ENCODE measurements at regions not wholly inside any gene's neighbourhood (a gene's known extent, or its start where the extent isn't known, plus 50 kb on each side); places are given as distances from the start of the nearest gene placed in this dataset.

GRCh38 chr9:103802068-103802467, 292.0 kb upstream of the SMC2 start:
- Mint-ChIP-seq H3K36me3 (no peaks in the 10 kb centered on the region), H3K27me3 (no peaks in the 10 kb centered on the region), H3K4me1 (ENCODE audit: unreplicated experiment) (no peaks in the 10 kb centered on the region), H3K27ac (no peak overlapping the region), H3K4me3 (no peak overlapping the region), H3K9me3 (no peaks in the 10 kb centered on the region)
- no peak for DNase-seq (ENCODE audit: extremely low spot score, unreplicated experiment)
- TF ChIP-seq, protein P1, sequence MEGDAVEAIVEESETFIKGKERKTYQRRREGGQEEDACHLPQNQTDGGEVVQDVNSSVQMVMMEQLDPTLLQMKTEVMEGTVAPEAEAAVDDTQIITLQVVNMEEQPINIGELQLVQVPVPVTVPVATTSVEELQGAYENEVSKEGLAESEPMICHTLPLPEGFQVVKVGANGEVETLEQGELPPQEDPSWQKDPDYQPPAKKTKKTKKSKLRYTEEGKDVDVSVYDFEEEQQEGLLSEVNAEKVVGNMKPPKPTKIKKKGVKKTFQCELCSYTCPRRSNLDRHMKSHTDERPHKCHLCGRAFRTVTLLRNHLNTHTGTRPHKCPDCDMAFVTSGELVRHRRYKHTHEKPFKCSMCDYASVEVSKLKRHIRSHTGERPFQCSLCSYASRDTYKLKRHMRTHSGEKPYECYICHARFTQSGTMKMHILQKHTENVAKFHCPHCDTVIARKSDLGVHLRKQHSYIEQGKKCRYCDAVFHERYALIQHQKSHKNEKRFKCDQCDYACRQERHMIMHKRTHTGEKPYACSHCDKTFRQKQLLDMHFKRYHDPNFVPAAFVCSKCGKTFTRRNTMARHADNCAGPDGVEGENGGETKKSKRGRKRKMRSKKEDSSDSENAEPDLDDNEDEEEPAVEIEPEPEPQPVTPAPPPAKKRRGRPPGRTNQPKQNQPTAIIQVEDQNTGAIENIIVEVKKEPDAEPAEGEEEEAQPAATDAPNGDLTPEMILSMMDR (conservative IDR thresholded peaks at IDR 0.05), result no peak

GRCh38 chr9:103803245-103803644, 290.9 kb upstream of the SMC2 start:
- no peaks in the 10 kb centered on the region for H3K4me1 Mint-ChIP-seq (ENCODE audit: unreplicated experiment)
- TF ChIP-seq, protein P1 (conservative IDR thresholded peaks at IDR 0.05), result no peak
- H3K36me3 Mint-ChIP-seq, result no peaks in the 10 kb centered on the region
- no peak overlapping the region for H3K4me3 Mint-ChIP-seq
- H3K27ac Mint-ChIP-seq, result no peak overlapping the region
- DNase-seq (ENCODE audit: extremely low spot score, unreplicated experiment), result no peak
- H3K27me3 Mint-ChIP-seq, result no peaks in the 10 kb centered on the region
- no peaks in the 10 kb centered on the region for H3K9me3 Mint-ChIP-seq

DNA sequence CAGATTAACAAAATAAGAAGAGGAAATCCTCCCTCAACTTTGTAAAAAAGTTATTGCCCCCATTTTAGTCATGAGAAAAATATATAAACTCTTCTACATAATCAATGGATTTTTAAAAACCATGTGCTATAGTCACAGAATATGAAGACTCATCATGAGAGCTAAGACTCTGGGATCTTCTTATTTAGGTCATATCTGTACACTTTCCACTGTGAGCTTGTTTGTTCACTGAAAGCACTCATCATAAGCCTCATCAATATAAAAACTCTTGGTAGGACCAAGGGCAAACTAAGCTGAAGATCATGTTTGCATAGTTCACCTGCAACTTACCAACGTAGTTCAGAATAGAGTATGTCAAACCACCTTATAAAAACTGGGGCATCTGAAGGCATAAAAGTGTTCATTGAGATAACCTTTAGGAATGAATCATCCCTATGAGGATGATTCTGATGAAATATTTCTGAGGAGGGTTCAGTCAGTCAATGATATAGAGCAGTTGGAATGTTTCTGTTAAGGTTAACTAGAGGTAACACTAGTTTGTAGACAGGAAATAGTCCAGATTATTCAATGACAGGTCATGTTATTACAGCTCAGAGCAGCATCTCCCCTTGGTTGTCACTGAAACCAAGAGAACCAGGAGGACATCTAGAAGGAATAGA, 289.9 kb upstream of the SMC2 start:
- no peak overlapping the region for H3K4me3 Mint-ChIP-seq
- no peaks in the 10 kb centered on the region for H3K36me3 Mint-ChIP-seq
- TF ChIP-seq, protein P1 (conservative IDR thresholded peaks at IDR 0.05), result no peak
- H3K9me3 Mint-ChIP-seq, result no peaks in the 10 kb centered on the region
- peak overlapping the region; percentile 54 for H3K27ac Mint-ChIP-seq
- H3K27me3 Mint-ChIP-seq, result no peaks in the 10 kb centered on the region
- H3K4me1 Mint-ChIP-seq (ENCODE audit: unreplicated experiment), result no peaks in the 10 kb centered on the region
- DNase-seq (ENCODE audit: extremely low spot score, unreplicated experiment), result no peak

DNA sequence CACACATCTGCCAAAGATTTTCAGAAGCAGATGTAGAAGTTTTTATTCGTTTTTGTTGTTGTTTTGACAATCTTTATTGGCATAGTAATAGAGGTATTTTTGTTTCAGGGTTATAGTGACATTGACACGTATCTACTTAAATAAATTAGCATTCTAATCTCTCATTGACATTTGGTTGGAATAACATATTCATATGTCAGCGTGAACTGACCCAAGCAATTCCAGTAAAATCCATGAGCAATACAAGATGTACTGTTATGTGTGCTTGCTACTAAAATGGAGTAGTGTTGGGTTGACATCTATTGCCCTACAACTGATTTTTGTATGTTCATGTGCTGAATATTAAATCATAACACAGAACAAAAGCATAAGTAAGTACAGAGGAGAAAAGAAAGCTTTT, 284.4 kb upstream of the SMC2 start:
- no peaks in the 10 kb centered on the region for H3K27me3 Mint-ChIP-seq

DNA sequence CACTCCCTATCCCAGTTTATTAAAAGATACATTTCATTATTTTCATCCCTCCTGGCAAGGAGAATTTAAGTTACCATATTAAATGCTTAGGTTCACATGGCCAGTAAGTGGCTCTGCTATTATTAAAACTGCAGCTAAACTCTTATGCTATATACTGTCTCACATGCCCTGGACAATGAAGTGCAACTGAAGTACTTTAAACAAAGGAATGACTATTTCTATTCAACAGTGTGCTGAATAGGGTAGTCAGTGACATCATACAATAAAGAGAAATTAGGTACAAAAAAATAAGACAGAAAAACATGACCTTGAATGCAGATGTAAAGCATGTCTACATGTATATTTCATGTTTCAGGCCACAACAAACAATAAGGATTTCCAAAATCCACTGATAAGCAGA, 282.6 kb upstream of the SMC2 start:
- Mint-ChIP-seq H3K9me3 (no peaks in the 10 kb centered on the region), H3K4me1 (ENCODE audit: unreplicated experiment) (no peaks in the 10 kb centered on the region), H3K4me3 (no peak overlapping the region), H3K27me3 (no peaks in the 10 kb centered on the region), H3K36me3 (no peaks in the 10 kb centered on the region), H3K27ac (no peak overlapping the region)
- DNase-seq (ENCODE audit: extremely low spot score, unreplicated experiment), result no peak
- TF ChIP-seq, protein P1 (conservative IDR thresholded peaks at IDR 0.05), result no peak

More for the DNA sequence above, 284.4 kb upstream of the SMC2 start:
- no peaks in the 10 kb centered on the region for H3K36me3 Mint-ChIP-seq
- H3K4me3 Mint-ChIP-seq, result no peak overlapping the region
- TF ChIP-seq, protein P1 (conservative IDR thresholded peaks at IDR 0.05), result no peak
- no peak for DNase-seq (ENCODE audit: extremely low spot score, unreplicated experiment)
- H3K27ac Mint-ChIP-seq, result no peak overlapping the region
- H3K4me1 Mint-ChIP-seq (ENCODE audit: unreplicated experiment), result no peaks in the 10 kb centered on the region
- no peaks in the 10 kb centered on the region for H3K9me3 Mint-ChIP-seq

- no peaks in the 10 kb centered on the region for H3K9me3 Mint-ChIP-seq
These were observed 278.0 kb upstream of the SMC2 start for GRCh38 chr9:103816146-103816545.

More at GRCh38 chr9:103816146-103816545, 278.0 kb upstream of the SMC2 start:
- Mint-ChIP-seq H3K27ac (no peak overlapping the region), H3K36me3 (no peaks in the 10 kb centered on the region), H3K4me1 (ENCODE audit: unreplicated experiment) (no peaks in the 10 kb centered on the region), H3K4me3 (no peak overlapping the region), H3K27me3 (no peaks in the 10 kb centered on the region)
- TF ChIP-seq, protein P1 (conservative IDR thresholded peaks at IDR 0.05), result no peak
- DNase-seq (ENCODE audit: extremely low spot score, unreplicated experiment), result no peak

Data from type B pancreatic cell (in vitro differentiated cells).